Upper lobe of left lung (tissue), 4 donors: ENCODE measurements at regions not wholly inside any gene's neighbourhood (a gene's known extent, or its start where the extent isn't known, plus 50 kb on each side); places are given as distances from the start of the nearest gene placed in this dataset.

Experiments
- EP300 ChIP-seq, 4 donors: sonication (generic); formaldehyde crosslinking; IDR thresholded peaks; one replicate each; pipeline ENCODE4 v1.5.1; 2017; ENCODE audit warnings: antibody characterized with exemption in 4 of 4, control low read depth in 2 of 4
- POLR2A ChIP-seq, 4 donors: fragments of 450-650 bp; IDR thresholded peaks; one replicate each; pipeline ENCODE4 v1.5.1; 2016 to 2017; ENCODE audit warnings: antibody characterized with exemption in 4 of 4, mild to moderate bottlenecking in 2 of 4
- TF ChIP-seq, protein P1 (sequence below), 6 experiments: fragments of 450-650 bp in 4 of 6; fragments of 200-600 bp in 2 of 6; sonication (generic) in 2 of 6; IDR thresholded peaks; one replicate each; pipeline ENCODE4 v1.5.1; 2016 to 2019; ENCODE audit warnings: antibody characterized with exemption in 6 of 6

GRCh38 chrX:109880629-109881028 lies 122.3 kb upstream of the TMEM164 start:
- TF ChIP-seq, protein P1, sequence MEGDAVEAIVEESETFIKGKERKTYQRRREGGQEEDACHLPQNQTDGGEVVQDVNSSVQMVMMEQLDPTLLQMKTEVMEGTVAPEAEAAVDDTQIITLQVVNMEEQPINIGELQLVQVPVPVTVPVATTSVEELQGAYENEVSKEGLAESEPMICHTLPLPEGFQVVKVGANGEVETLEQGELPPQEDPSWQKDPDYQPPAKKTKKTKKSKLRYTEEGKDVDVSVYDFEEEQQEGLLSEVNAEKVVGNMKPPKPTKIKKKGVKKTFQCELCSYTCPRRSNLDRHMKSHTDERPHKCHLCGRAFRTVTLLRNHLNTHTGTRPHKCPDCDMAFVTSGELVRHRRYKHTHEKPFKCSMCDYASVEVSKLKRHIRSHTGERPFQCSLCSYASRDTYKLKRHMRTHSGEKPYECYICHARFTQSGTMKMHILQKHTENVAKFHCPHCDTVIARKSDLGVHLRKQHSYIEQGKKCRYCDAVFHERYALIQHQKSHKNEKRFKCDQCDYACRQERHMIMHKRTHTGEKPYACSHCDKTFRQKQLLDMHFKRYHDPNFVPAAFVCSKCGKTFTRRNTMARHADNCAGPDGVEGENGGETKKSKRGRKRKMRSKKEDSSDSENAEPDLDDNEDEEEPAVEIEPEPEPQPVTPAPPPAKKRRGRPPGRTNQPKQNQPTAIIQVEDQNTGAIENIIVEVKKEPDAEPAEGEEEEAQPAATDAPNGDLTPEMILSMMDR (IDR thresholded peaks at IDR 0.05), result no peak
- TF ChIP-seq POLR2A (IDR thresholded peaks at IDR 0.05) (no peak), EP300 (IDR thresholded peaks at IDR 0.05) (no peak)
